K562 (cell line): ENCODE measurements at regions not wholly inside any gene's neighbourhood (a gene's known extent, or its start where the extent isn't known, plus 50 kb on each side); places are given as distances from the start of the nearest gene placed in this dataset.
"Not testable (repeated sequence)": the region's sequence is repeated elsewhere in the genome, so short reads cannot be mapped to it uniquely, and the experiment has no call there.

Experiments used
- ATAC-seq: fragments of 200-7000 bp; cut with Tn5 transposase; 3 replicates; pipeline ENCODE4 v1.9.1; 2020; ENCODE audit warnings: moderate library complexity
- BruUV-seq: library from RNA; stranded (reverse); fragments of 400-500 nt; replicated peaks from 2 replicates; lab custom pipeline; 2021; lab: Mats Ljungman, UMichigan
- CTCF ChIA-PET: fragments of 300-600 bp; formaldehyde crosslinking; extraction: SDS; loops from one replicate; lab custom pipeline; 2021; ENCODE audit warnings: low intra/inter-chr PET ratio; lab: Yijun Ruan, JAX
- POLR2A ChIA-PET: fragments of 300-600, 350-650 bp; sonication (Branson Sonifier 250); formaldehyde crosslinking; extraction: SDS; loops from one replicate; lab custom pipeline; 2021; ENCODE audit warnings: antibody characterized with exemption, inconsistent platforms; lab: Yijun Ruan, JAX
- DNase-seq, 4 experiments: peaks; one replicate each; pipeline versions ENCODE4 v3.0.0 to v3.0.0-alpha.2; 2011 to 2018; ENCODE audit warnings: low spot score in 3 of 4, mixed read lengths in 3 of 4; ENCODE audit errors: extremely low read depth in 1 of 4
- FAIRE-seq: peaks from 2 replicates; lab custom pipeline; 2011; peaks lifted over from hg19 to GRCh38; lab: Jason Lieb, UNC
- H2AFZ ChIP-seq: 2 replicates; pipeline ENCODE4 v1.6.0; 2011; ENCODE audit warnings: low read depth, low read length, control low read depth, inconsistent platforms
- H3K27ac ChIP-seq: fragments of 200-600 bp; 3 replicates; pipeline ENCODE4 v1.8.0; 2011; ENCODE audit warnings: low read depth, mild to moderate bottlenecking, control low read depth, inconsistent platforms, low read length, moderate library complexity, mixed read lengths; ENCODE audit errors: extremely low read depth
- H3K27me3 ChIP-seq, 2 experiments: fragments of 300-600 bp in 1 of 2; 2 replicates in 1 of 2; 3 replicates in 1 of 2; pipeline versions ENCODE4 v1.6.0 to v1.8.0; 2011; ENCODE audit warnings: inconsistent platforms in 2 of 2, low read length in 2 of 2, mild to moderate bottlenecking in 1 of 2, mixed read lengths in 1 of 2, moderate library complexity in 1 of 2; ENCODE audit not compliant: control insufficient read depth in 2 of 2, insufficient read depth in 2 of 2
- H3K36me3 ChIP-seq: fragments of 300-600 bp; 3 replicates; pipeline ENCODE4 v1.8.0; 2011; ENCODE audit warnings: mild to moderate bottlenecking, low read length, inconsistent platforms; ENCODE audit not compliant: control insufficient read depth, insufficient read depth
- H3K4me1 ChIP-seq, 2 experiments: fragments of 200-600 bp in 1 of 2; replicated peaks in 1 of 2; 2 replicates in 1 of 2; 3 replicates in 1 of 2; pipeline versions ENCODE4 v1.5.1 to v1.8.0; 2011; ENCODE audit warnings: inconsistent platforms in 2 of 2, low read length in 2 of 2, mild to moderate bottlenecking in 1 of 2, mixed read lengths in 1 of 2, moderate library complexity in 1 of 2; ENCODE audit not compliant: control insufficient read depth in 2 of 2, insufficient read depth in 2 of 2
- H3K4me2 ChIP-seq: 2 replicates; pipeline ENCODE4 v1.6.1; 2011; ENCODE audit warnings: low read length, control low read depth, inconsistent platforms, mixed read lengths; ENCODE audit not compliant: insufficient read depth
- H3K4me3 ChIP-seq: fragments of 200-600 bp; sonication (generic), shearing (Covaris generic); 2 replicates; pipeline ENCODE4 v1.5.1; 2016; ENCODE audit warnings: control low read depth, inconsistent platforms
- H3K79me2 ChIP-seq: fragments of 200-600 bp; 3 replicates; pipeline ENCODE4 v1.8.0; 2011; ENCODE audit warnings: low read length, inconsistent platforms; ENCODE audit not compliant: control insufficient read depth, insufficient read depth
- H3K9ac ChIP-seq, 2 experiments: 2 replicates each; pipeline versions ENCODE4 v1.6.0 to v1.6.1; 2011; ENCODE audit warnings: low read depth in 2 of 2, low read length in 2 of 2, control low read depth in 1 of 2, inconsistent platforms in 1 of 2, mild to moderate bottlenecking in 1 of 2, mixed read lengths in 1 of 2; ENCODE audit not compliant: insufficient read depth in 1 of 2
- H3K9me1 ChIP-seq: one replicate; pipeline ENCODE4 v1.6.0; 2011; ENCODE audit warnings: inconsistent platforms, mild to moderate bottlenecking, low read length, moderate library complexity; ENCODE audit not compliant: control insufficient read depth, insufficient read depth
- H3K9me3 ChIP-seq: replicated peaks from 2 replicates; pipeline ENCODE4 v1.5.1; 2011; ENCODE audit warnings: low read depth, low read length, inconsistent platforms; ENCODE audit not compliant: control insufficient read depth, insufficient read depth
- H4K20me1 ChIP-seq: replicated peaks from 2 replicates; pipeline ENCODE4 v1.6.1; 2011; ENCODE audit warnings: low read length, inconsistent platforms, mixed read lengths; ENCODE audit not compliant: control insufficient read depth, insufficient read depth
- CBFB ChIP-seq: sonication (generic); formaldehyde crosslinking; IDR thresholded peaks from 2 replicates; pipeline ENCODE4 v1.4.0; 2020; ENCODE audit warnings: mild to moderate bottlenecking, missing genetic modification reagents
- CREBBP ChIP-seq: IDR thresholded peaks from one replicate; pipeline ENCODE4 v1.6.1; 2012; ENCODE audit warnings: low read depth, mild to moderate bottlenecking, control low read depth, inconsistent platforms, low read length
- CSDE1 ChIP-seq, 2 experiments: fragments of 450-650 bp; IDR thresholded peaks; 2 replicates each; pipeline ENCODE4 v1.6.1; 2016; ENCODE audit warnings: mild to moderate bottlenecking in 1 of 2
- GATA2 ChIP-seq: sonication (generic); formaldehyde crosslinking; IDR thresholded peaks from 2 replicates; pipeline ENCODE4 v1.4.0; 2020; ENCODE audit warnings: mild to moderate bottlenecking, missing genetic modification reagents
- HDAC8 ChIP-seq: fragments of 450-650 bp; IDR thresholded peaks from 2 replicates; pipeline ENCODE4 v1.6.1; 2016; ENCODE audit warnings: mild to moderate bottlenecking, missing genetic modification characterization, moderate library complexity, missing compliant biosample characterization
- SIRT6 ChIP-seq: IDR thresholded peaks from one replicate; pipeline ENCODE4 v1.6.1; 2012; ENCODE audit warnings: low read depth, mild to moderate bottlenecking, control low read depth, inconsistent platforms, low read length, moderate library complexity
- TARDBP ChIP-seq: fragments of 450-650 bp; IDR thresholded peaks from 2 replicates; pipeline ENCODE4 v1.6.1; 2016
- XRCC5 ChIP-seq: fragments of 200-400 bp; formaldehyde crosslinking; IDR thresholded peaks from 2 replicates; pipeline ENCODE4 v1.6.1; 2017; ENCODE audit warnings: low read depth, mild to moderate bottlenecking, low read length
- ZNF584 ChIP-seq: fragments of 200-800 bp; sonication (Bioruptor generic); IDR thresholded peaks from 2 replicates; pipeline ENCODE4 v1.6.1; 2016; ENCODE audit warnings: low read depth, mild to moderate bottlenecking, missing genetic modification characterization, missing compliant biosample characterization
- WGBS: fragments of 100-300 bp; shearing (Covaris generic); methylation state at CpG from one replicate; pipeline ENCODE4 v1.1.6; 2016; ENCODE audit warnings: low coverage, mixed read lengths; ENCODE audit not compliant: insufficient coverage; ENCODE audit errors: missing lambda C conversion rate; 5-methylcytosine and 5-hydroxymethylcytosine counted together
- in situ Hi-C: fragments of 300-500 bp; cut with MboI; formaldehyde crosslinking; loops from 4 replicates; pipeline ENCODE4 v1.15.0; 2018; ENCODE audit warnings: inconsistent platforms, mixed read lengths
- intact Hi-C: fragments of 100-400 bp; cut with micrococcal nuclease; formaldehyde crosslinking; loops from 2 replicates; pipeline ENCODE4 v1.14.2; 2022
- TF ChIP-seq, protein P1 (sequence below): IDR thresholded peaks from 2 replicates; pipeline ENCODE4 v1.6.1; 2011; ENCODE audit not compliant: insufficient read length; ENCODE audit errors: extremely low read depth

DNA sequence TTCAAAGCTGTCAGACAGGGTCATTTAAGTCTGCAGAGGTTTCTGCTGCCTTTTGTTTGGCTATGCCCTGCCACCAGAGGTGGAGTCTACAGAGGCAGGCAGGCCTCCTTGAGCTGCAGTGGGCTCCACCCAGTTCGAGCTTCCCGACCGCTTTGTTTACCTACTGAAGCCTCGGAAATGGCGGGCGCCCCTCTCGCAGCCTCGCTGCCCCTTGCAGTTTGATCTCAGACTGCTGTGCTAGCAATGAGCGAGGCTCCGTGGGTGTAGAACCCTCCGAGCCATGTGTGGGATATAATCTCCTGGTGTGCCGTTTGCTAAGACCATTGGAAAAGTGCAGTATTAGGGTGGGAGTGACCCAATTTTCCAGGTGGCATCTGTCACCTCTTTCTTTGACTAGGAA lies 471.7 kb downstream of the RAB38 start:
- H3K4me2 ChIP-seq, BruUV-seq, H3K27me3 ChIP-seq, H3K9me3 ChIP-seq, FAIRE-seq, H3K4me3 ChIP-seq, CTCF ChIA-PET, DNase-seq, H2AFZ ChIP-seq, in situ Hi-C loops, H3K27ac ChIP-seq, H4K20me1 ChIP-seq, ATAC-seq, intact Hi-C loops, H3K4me1 ChIP-seq, H3K79me2 ChIP-seq, H3K36me3 ChIP-seq, H3K9me1 ChIP-seq, POLR2A ChIA-PET, H3K9ac ChIP-seq: not testable (repeated sequence)
- WGBS = 0% methylated on average over 10 of the region's 12 CpGs

- Histone ChIP-seq H2AFZ (no peak overlapping the region), H3K4me3 (no peak overlapping the region), H3K79me2 (no peaks in the 10 kb centered on the region), H3K27me3 (no peaks in the 10 kb centered on the region), H3K36me3 (no peaks in the 10 kb centered on the region), H4K20me1 (no peaks in the 10 kb centered on the region), H3K4me2 (no peak overlapping the region), H3K9me3 (0 out of 2 replicates have a peak, but pooled peaks cover 2% of the 10 kb centered on the region), H3K27ac (no peak overlapping the region), H3K9me1 (no peaks in the 10 kb centered on the region), H3K9ac (no peak overlapping the region), H3K4me1 (no peaks in the 10 kb centered on the region)
- intact Hi-C loops = no loop called here
- WGBS = 0% methylated on average over 1 of the region's 1 CpG
- POLR2A ChIA-PET = no interaction called here
- DNase-seq (no peak), FAIRE-seq (no peak), ATAC-seq (no peak)
- in situ Hi-C loops = no loop called here
- TF ChIP-seq GATA2 (CRISPR knock-in tag) (no peak), ZNF584 (CRISPR knock-in tag) (no peak), XRCC5 (no peak), HDAC8 (tag) (no peak), CBFB (no peak), TARDBP (no peak), CSDE1 (IDR thresholded peaks at IDR 0.05) (no peak), CREBBP (no peak), SIRT6 (no peak)
- TF ChIP-seq, protein P1, sequence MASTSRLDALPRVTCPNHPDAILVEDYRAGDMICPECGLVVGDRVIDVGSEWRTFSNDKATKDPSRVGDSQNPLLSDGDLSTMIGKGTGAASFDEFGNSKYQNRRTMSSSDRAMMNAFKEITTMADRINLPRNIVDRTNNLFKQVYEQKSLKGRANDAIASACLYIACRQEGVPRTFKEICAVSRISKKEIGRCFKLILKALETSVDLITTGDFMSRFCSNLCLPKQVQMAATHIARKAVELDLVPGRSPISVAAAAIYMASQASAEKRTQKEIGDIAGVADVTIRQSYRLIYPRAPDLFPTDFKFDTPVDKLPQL = no peak
- no TSS peak for BruUV-seq
- CTCF ChIA-PET = no interaction called here
Measured at GRCh38 chr11:87675993-87676392, 499.2 kb downstream of the RAB38 start.
